Naive thymus-derived CD4-positive, alpha-beta T cell (primary cell): ENCODE measurements at regions not wholly inside any gene's neighbourhood (a gene's known extent, or its start where the extent isn't known, plus 50 kb on each side); places are given as distances from the start of the nearest gene placed in this dataset.

ENCODE experiments used
- ATAC-seq: fragments of 150-1000 bp; cut with Tn5 transposase; 2 replicates; pipeline ENCODE4 v1.10.0; 2021; ENCODE audit warnings: mild to moderate bottlenecking, moderate library complexity
- CTCF ChIA-PET: fragments of 350-600 bp; sonication (Branson Sonifier 250); formaldehyde crosslinking; loops from one replicate; lab custom pipeline; 2021; ENCODE audit warnings: antibody characterized with exemption; lab: Charles Lee
- POLR2A ChIA-PET: fragments of 350-600 bp; sonication (Branson Sonifier 250); formaldehyde crosslinking; loops from one replicate; lab custom pipeline; 2021; ENCODE audit warnings: antibody characterized with exemption, inconsistent platforms; lab: Charles Lee
- DNase-seq, 9 donors: peaks; one replicate each; pipeline versions ENCODE4 v3.0.0 to v3.0.0-alpha.2; 2020 to 2022; ENCODE audit warnings: mixed read lengths in 1 of 9
- H3K27ac ChIP-seq: one replicate; pipeline ENCODE4 v1.7.0; 2013; ENCODE audit warnings: mild to moderate bottlenecking, low read depth, low read length, moderate library complexity
- H3K27me3 ChIP-seq, 2 donors: one replicate each; pipeline ENCODE4 v1.7.0; 2013; ENCODE audit warnings: low read length in 2 of 2, mild to moderate bottlenecking in 2 of 2, moderate library complexity in 2 of 2; ENCODE audit not compliant: control insufficient read depth in 2 of 2, insufficient read depth in 2 of 2
- H3K36me3 ChIP-seq, 3 experiments: 1 replicate in 2 of 3; 2 replicates in 1 of 3; pipeline ENCODE4 v1.7.0; 2013; ENCODE audit warnings: low read length in 3 of 3, mild to moderate bottlenecking in 3 of 3, moderate library complexity in 1 of 3; ENCODE audit not compliant: insufficient read depth in 3 of 3, control insufficient read depth in 2 of 3
- H3K4me1 ChIP-seq, 2 donors: one replicate each; pipeline ENCODE4 v1.7.0; 2013; ENCODE audit warnings: low read length in 2 of 2, mild to moderate bottlenecking in 2 of 2, moderate library complexity in 1 of 2; ENCODE audit not compliant: control insufficient read depth in 2 of 2, insufficient read depth in 2 of 2
- H3K4me3 ChIP-seq: 2 replicates; pipeline ENCODE4 v1.7.0; 2013; ENCODE audit warnings: mild to moderate bottlenecking, low read length
- H3K9me3 ChIP-seq, 3 experiments: 1 replicate in 2 of 3; 2 replicates in 1 of 3; pipeline ENCODE4 v1.7.0; 2013; ENCODE audit warnings: low read length in 3 of 3; ENCODE audit not compliant: control insufficient read depth in 2 of 3
- H3K27ac Mint-ChIP-seq, 9 donors: one replicate each; pipeline ENCODE4 v1.8.0; 2020 to 2022; ENCODE audit warnings: mixed read lengths in 9 of 9, mild to moderate bottlenecking in 8 of 9, moderate library complexity in 5 of 9, inconsistent platforms in 2 of 9
- H3K27me3 Mint-ChIP-seq, 5 donors: one replicate each; pipeline ENCODE4 v1.8.0; 2021 to 2022; ENCODE audit warnings: mixed read lengths in 5 of 5, mild to moderate bottlenecking in 1 of 5
- H3K36me3 Mint-ChIP-seq, 5 donors: one replicate each; pipeline ENCODE4 v1.8.0; 2020 to 2022; ENCODE audit warnings: mixed read lengths in 5 of 5, mild to moderate bottlenecking in 3 of 5, inconsistent platforms in 1 of 5
- H3K4me1 Mint-ChIP-seq, 7 donors: one replicate each; pipeline ENCODE4 v1.8.0; 2020 to 2022; ENCODE audit warnings: mixed read lengths in 7 of 7, mild to moderate bottlenecking in 3 of 7, inconsistent platforms in 1 of 7
- H3K4me3 Mint-ChIP-seq, 10 donors: one replicate each; pipeline ENCODE4 v1.8.0; 2020 to 2022; ENCODE audit warnings: mild to moderate bottlenecking in 10 of 10, mixed read lengths in 10 of 10, moderate library complexity in 6 of 10, inconsistent platforms in 2 of 10
- H3K9me3 Mint-ChIP-seq, 11 donors: one replicate each; pipeline ENCODE4 v1.8.0; 2020 to 2022; ENCODE audit warnings: mixed read lengths in 11 of 11, mild to moderate bottlenecking in 4 of 11, inconsistent platforms in 1 of 11, moderate library complexity in 1 of 11
- intact Hi-C, 2 donors: fragments of 100-400 bp; cut with micrococcal nuclease; formaldehyde crosslinking; loops; one replicate each; pipeline ENCODE4 v1.15.1; 2023

DNA sequence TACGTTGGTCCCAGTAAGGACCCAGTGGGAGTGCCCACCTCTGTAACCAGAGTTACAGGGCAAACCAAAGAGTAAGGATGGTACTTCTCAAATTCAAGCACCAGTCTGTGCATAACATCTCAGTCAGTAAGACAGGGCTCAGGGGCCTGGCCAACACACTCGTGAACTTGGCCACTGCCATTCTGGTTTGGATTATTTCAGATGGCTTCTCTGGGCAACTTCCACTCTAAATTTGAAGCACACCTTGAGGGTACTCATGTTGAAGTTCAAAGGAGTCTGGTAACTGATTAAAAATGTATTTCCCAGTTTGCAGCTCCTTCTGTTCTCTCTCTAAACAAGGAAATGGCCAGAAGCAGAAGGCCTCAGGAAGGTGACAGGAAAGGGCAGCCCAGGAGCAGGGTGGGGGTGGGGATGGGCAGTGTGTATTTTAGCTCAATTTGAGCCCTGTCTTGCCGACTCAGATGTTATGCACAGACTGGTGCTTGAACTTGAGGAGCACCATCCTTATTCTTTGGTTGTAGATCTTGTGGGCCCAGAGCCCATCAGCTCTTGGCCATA lies 107.3 kb upstream of the GLI3 start:
- intact Hi-C loops = no loop called here
- no peaks in the 10 kb centered on the region for H3K36me3 ChIP-seq
- no peaks in the 10 kb centered on the region for H3K4me1 Mint-ChIP-seq
- no peaks in the 10 kb centered on the region for H3K27me3 ChIP-seq
- H3K9me3 ChIP-seq = no peaks in the 10 kb centered on the region
- CTCF ChIA-PET = no interaction called here
- H3K4me3 Mint-ChIP-seq = no peak overlapping the region
- POLR2A ChIA-PET = no interaction called here
- ATAC-seq (no peak), DNase-seq (no peak)
- no peaks in the 10 kb centered on the region for H3K36me3 Mint-ChIP-seq
- H3K9me3 Mint-ChIP-seq = peaks cover 0 to 1% (median 0%) of the 10 kb centered on the region in 11 donors
- H3K27ac ChIP-seq = no peak overlapping the region
- H3K27ac Mint-ChIP-seq = no peak overlapping the region
- no peak overlapping the region for H3K4me3 ChIP-seq
- no peaks in the 10 kb centered on the region for H3K4me1 ChIP-seq
- peaks cover 0 to 5% (median 0%) of the 10 kb centered on the region in 5 donors for H3K27me3 Mint-ChIP-seq

DNA sequence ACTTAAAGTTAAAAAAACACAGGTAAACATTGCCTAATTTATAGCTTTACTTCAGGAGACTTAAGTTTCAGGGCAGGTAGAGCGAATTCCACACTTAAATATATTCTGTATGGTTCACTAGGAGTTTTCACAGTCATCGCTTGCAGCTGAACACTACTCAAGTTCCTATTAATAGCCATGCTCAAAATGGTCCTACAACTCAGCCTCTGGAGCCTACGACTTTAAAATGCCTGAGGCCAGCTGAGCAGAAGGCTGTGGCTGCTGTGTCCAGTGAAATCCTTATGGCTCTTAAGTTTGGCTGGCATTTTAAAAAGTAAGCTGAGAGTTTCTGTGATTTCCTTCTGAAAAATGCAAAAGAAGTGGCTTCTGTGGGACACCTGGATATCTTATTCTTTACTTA lies 105.4 kb upstream of the GLI3 start:
- Histone ChIP-seq H3K27ac (no peak overlapping the region), H3K4me1 (no peaks in the 10 kb centered on the region), H3K27me3 (no peaks in the 10 kb centered on the region), H3K36me3 (no peaks in the 10 kb centered on the region), H3K4me3 (no peak overlapping the region), H3K9me3 (no peaks in the 10 kb centered on the region)
- no peak overlapping the region for H3K4me3 Mint-ChIP-seq
- no peaks in the 10 kb centered on the region for H3K36me3 Mint-ChIP-seq
- no peak for ATAC-seq
- H3K27me3 Mint-ChIP-seq = peaks cover 0 to 5% (median 0%) of the 10 kb centered on the region in 5 donors
- no peak for DNase-seq
- H3K4me1 Mint-ChIP-seq = no peaks in the 10 kb centered on the region
- ChIA-PET POLR2A (no interaction called here), CTCF (no interaction called here)
- no peak overlapping the region for H3K27ac Mint-ChIP-seq
- H3K9me3 Mint-ChIP-seq = peaks cover 0 to 2% (median 0%) of the 10 kb centered on the region in 11 donors
- intact Hi-C loops = no loop called here

DNA sequence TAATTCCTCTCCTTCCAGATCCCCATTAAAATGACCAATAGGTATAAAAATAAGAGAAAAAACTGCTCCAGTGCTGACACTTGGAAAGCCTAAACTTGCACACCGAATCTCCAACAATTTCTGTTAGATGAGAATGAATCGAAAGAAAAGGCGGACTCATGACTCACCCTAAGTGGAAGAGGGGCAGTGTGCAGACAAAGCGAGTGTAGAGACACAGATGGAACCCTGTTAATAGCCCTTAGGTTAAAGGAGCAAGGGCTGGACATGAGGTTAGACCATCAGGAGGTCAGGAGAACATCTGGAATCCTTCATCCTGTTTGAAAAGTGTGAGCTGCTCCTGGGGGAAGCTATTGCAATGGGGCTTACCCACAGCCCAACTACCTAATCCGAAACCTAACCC lies 103.4 kb upstream of the GLI3 start:
- CTCF ChIA-PET = no interaction called here
- intact Hi-C loops = no loop called here
- Mint-ChIP-seq H3K27ac (no peak overlapping the region), H3K9me3 (peaks cover 0 to 4% (median 0%) of the 10 kb centered on the region in 11 donors), H3K27me3 (peaks cover 0 to 5% (median 0%) of the 10 kb centered on the region in 5 donors), H3K36me3 (no peaks in the 10 kb centered on the region), H3K4me1 (no peaks in the 10 kb centered on the region), H3K4me3 (no peak overlapping the region)
- Histone ChIP-seq H3K36me3 (no peaks in the 10 kb centered on the region), H3K27ac (no peak overlapping the region), H3K9me3 (no peaks in the 10 kb centered on the region), H3K4me1 (no peaks in the 10 kb centered on the region), H3K4me3 (no peak overlapping the region), H3K27me3 (no peaks in the 10 kb centered on the region)
- no peak for ATAC-seq
- POLR2A ChIA-PET = no interaction called here
- DNase-seq = no peak

DNA sequence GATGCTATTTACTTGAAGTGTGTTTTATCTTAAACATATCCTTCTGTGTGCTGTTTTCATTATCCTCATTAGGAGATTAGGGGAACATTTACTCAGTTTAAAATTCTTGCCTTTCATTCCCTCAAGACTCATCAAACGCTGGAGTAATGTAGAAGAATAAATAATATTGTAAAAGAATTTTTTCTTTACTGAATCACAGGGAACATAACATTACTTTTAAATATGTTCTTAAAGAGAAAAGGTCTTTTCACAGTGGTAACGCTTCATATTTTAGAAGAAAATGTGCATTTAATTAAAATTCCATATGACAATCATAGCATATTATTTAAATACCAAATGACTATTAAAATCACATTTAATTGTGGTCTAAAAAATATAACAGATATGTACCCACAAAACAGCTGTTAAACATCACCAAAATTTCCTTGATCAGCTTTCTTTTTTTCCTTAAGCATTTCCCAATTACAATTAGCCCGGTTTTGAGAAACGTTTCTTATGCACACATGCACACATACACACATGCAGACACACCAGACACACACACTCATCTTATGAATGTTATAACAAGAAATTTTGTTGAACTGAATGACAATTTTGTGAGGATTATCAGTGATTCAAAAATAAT lies 102.0 kb upstream of the GLI3 start:
- Histone ChIP-seq H3K27me3 (no peaks in the 10 kb centered on the region), H3K27ac (no peak overlapping the region), H3K4me3 (no peak overlapping the region), H3K9me3 (no peaks in the 10 kb centered on the region), H3K36me3 (no peaks in the 10 kb centered on the region), H3K4me1 (no peaks in the 10 kb centered on the region)
- Mint-ChIP-seq H3K4me1 (no peaks in the 10 kb centered on the region), H3K27ac (no peak overlapping the region), H3K27me3 (peaks cover 0 to 5% (median 0%) of the 10 kb centered on the region in 5 donors), H3K36me3 (no peaks in the 10 kb centered on the region), H3K4me3 (no peak overlapping the region), H3K9me3 (peaks cover 0 to 6% (median 0%) of the 10 kb centered on the region in 11 donors)
- intact Hi-C loops = no loop called here
- ChIA-PET CTCF (no interaction called here), POLR2A (no interaction called here)
- DNase-seq = no peak
- no peak for ATAC-seq

DNA sequence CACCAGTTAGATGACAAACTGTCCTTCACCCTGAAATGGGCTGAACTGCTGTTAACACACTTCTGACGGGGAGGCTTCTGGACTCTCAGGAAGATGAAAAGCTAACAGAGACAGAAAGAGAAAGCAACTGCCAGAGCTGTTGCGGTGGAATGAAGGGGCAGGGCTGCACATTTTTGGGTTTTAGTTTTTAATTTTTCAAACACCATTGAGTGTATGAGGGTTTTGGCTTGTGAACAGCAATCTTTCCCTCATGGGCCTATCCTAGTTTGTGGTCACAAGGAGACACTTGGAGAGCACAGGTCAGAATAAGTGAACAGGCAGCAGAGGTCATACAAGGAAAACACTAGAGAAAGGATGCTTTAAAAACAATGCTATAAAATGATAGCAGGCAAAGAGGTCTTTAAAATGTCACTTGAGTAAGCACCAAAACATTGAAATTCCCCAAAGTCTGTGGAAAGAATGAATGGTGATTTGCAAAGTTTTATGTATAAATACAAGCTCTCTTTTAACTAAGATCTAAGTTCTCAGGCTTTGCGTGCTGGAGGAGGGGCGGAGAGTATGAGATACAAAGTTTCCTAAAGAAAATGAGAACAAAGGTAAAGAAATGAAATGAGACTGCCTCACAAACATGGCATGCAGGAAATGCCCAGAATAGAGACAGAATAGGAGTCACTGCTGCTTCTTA lies 101.4 kb upstream of the GLI3 start:
- no peak for ATAC-seq

DNA sequence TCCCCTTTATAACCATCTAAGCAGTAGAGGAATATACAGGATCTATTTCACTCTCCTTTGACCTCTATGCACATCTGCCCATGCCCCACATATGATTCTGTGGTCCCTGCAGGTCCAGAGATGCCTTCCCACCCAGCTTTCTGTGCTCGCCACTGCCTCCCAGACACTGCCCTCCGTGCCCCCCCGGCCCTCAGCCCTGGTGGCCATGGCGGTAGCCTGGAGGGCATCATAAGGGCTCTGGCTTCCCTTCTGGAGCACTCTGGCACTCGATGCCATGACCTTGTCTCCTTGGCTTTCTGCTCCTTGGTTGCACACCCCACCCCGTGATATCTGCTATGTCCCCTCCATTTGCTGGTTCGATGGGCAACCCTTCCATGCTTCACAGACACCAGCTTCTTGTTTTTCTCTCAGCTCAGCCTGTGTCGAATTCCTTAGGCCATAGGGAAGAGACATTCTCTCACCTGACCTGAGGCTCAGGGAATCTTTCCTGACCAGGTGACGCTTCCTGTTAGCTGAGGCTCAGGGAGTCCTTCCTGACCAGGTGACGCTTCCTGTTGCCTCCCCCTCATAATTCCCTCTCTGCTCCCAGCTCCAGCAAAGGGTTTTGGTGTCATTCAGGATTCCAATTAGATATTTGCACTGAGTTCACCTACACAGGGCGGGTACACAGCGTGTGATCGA lies 100.4 kb upstream of the GLI3 start:
- H3K4me1 Mint-ChIP-seq = no peaks in the 10 kb centered on the region
- Histone ChIP-seq H3K4me1 (no peaks in the 10 kb centered on the region), H3K27ac (no peak overlapping the region), H3K27me3 (no peaks in the 10 kb centered on the region), H3K36me3 (no peaks in the 10 kb centered on the region), H3K9me3 (peaks cover 0 to 4% (median 0%) of the 10 kb centered on the region in 3 experiments), H3K4me3 (no peak overlapping the region)
- DNase-seq (no peak), ATAC-seq (no peak)
- H3K27me3 Mint-ChIP-seq = no peaks in the 10 kb centered on the region
- H3K27ac Mint-ChIP-seq = no peak overlapping the region
- ChIA-PET POLR2A (no interaction called here), CTCF (no interaction called here)
- intact Hi-C loops = no loop called here
- no peak overlapping the region for H3K4me3 Mint-ChIP-seq
- peaks cover 0 to 4% (median 0%) of the 10 kb centered on the region in 5 donors for H3K36me3 Mint-ChIP-seq
- H3K9me3 Mint-ChIP-seq = peaks cover 0 to 12% (median 6%) of the 10 kb centered on the region in 11 donors

More for the DNA sequence above, 101.4 kb upstream of the GLI3 start:
- Histone ChIP-seq H3K4me3 (no peak overlapping the region), H3K27ac (no peak overlapping the region), H3K9me3 (no peaks in the 10 kb centered on the region), H3K27me3 (no peaks in the 10 kb centered on the region), H3K4me1 (no peaks in the 10 kb centered on the region), H3K36me3 (no peaks in the 10 kb centered on the region)
- H3K4me3 Mint-ChIP-seq = no peak overlapping the region
- H3K27ac Mint-ChIP-seq = peak overlapping the region in 1 of 9 donors; percentile 17
- no peaks in the 10 kb centered on the region for H3K4me1 Mint-ChIP-seq
- CTCF ChIA-PET = no interaction called here
- H3K27me3 Mint-ChIP-seq = peaks cover 0 to 4% (median 0%) of the 10 kb centered on the region in 5 donors
- intact Hi-C loops = no loop called here
- peaks cover 0 to 6% (median 0%) of the 10 kb centered on the region in 11 donors for H3K9me3 Mint-ChIP-seq
- DNase-seq = no peak
- POLR2A ChIA-PET = no interaction called here
- no peaks in the 10 kb centered on the region for H3K36me3 Mint-ChIP-seq
